ENCODE measurements at regions not wholly inside any gene's neighbourhood (a gene's known extent, or its start where the extent isn't known, plus 50 kb on each side); places are given as distances from the start of the nearest gene placed in this dataset.

DNA sequence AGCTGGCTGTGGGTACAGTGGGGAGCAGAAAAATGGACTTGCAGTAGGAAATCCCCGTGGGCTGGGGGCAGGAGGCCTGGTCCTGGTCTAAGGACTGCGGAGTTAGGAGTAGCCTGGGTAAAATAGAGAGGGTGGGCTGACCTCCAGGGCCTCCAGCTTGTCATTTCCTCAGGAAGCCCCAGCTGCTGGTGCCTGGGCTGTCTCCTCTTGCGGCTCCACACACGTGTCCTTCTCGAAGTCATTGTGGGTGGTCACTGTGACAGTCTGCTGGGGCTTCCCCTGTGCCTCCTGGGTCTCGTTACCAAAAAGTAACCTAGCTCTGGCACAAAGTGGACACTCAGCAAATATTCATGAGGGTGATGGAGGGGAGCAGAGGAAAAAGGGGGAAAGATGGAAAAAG lies 259.7 kb downstream of the FGF9 start (continued):
- TF ChIP-seq ZFX (IDR thresholded peaks at IDR 0.05): no peak
- no peak for TF ChIP-seq RAD21 (IDR thresholded peaks at IDR 0.05; ENCODE audit: low read depth)
- no peak for TF ChIP-seq SIN3A (IDR thresholded peaks at IDR 0.05; ENCODE audit: low read depth)
- no peak for TF ChIP-seq YY1 (IDR thresholded peaks at IDR 0.05; ENCODE audit: extremely low read depth, insufficient replicate concordance, low read depth, low read length)

DNA sequence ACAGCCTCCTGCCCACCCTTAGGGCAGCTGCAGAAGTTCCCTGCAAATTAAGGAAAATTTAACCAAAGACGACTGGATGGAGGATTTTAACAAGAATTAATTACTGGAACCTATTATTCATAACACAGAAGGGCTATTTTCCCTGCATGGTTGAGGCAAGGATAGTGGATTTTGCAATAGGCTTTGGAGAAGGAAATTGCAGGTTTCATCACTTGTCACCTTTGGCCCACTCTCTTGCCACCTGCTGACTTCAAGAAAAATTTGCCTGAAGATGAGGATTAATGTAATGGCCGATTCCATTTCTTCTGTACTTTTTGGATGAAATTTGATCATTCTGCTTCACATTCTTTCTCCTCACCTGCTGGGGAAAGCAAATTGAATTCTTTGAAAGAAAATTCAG lies 261.7 kb downstream of the FGF9 start:
- H3K27me3 ChIP-seq (ENCODE audit: insufficient read depth, low read length): no peaks in the 10 kb centered on the region
- POLR2A ChIA-PET: no interaction called here
- H3K4me1 ChIP-seq (ENCODE audit: control insufficient read depth in 1 of 2, insufficient read depth in 2 of 2, low read length in 2 of 2): no peaks in the 10 kb centered on the region
- H3K9me2 ChIP-seq (ENCODE audit: insufficient read depth): no peaks in the 10 kb centered on the region
- RAD21 ChIA-PET (ENCODE audit: low non-redundant PET in 1 of 2, low total read pairs in 2 of 2, uncharacterized antibody in 2 of 2, unreplicated experiment in 2 of 2): no interaction called here
- DNase-seq (ENCODE audit: low read depth, low spot score): no peak
- intact Hi-C loops (cut with micrococcal nuclease): no loop called here
- no peak overlapping the region for H2AFZ ChIP-seq (ENCODE audit: low read depth, low read length, poor library complexity, severe bottlenecking)
- no peak overlapping the region for H3K4me3 ChIP-seq (replicated peaks in 1 of 2; ENCODE audit: low read depth in 1 of 2, low read length in 2 of 2)
- H3K9ac ChIP-seq (ENCODE audit: low read length): no peak overlapping the region
- H4K20me1 ChIP-seq (ENCODE audit: insufficient read depth): no peaks in the 10 kb centered on the region
- no peaks in the 10 kb centered on the region for H3K79me2 ChIP-seq (ENCODE audit: insufficient read depth, low read length)
- H3K4me2 ChIP-seq (ENCODE audit: low read length): no peak overlapping the region
- CTCF ChIA-PET: no interaction called here
- no peak overlapping the region for H3K27ac ChIP-seq (ENCODE audit: low read depth, low read length)
- no TSS peak for BruUV-seq (replicated peaks)
- ATAC-seq: no peak
- no peaks in the 10 kb centered on the region for H3K9me3 ChIP-seq (ENCODE audit: control insufficient read depth in 1 of 2, insufficient read depth in 1 of 2, low read depth in 1 of 2, low read length in 2 of 2)
- no peaks in the 10 kb centered on the region for H3K36me3 ChIP-seq (ENCODE audit: control insufficient read depth in 1 of 2, insufficient read depth in 2 of 2, low read length in 2 of 2)
- TF ChIP-seq ELF1 (IDR thresholded peaks at IDR 0.05; ENCODE audit: borderline replicate concordance, low read depth) (no peak), CEBPB (IDR thresholded peaks at IDR 0.05; ENCODE audit: low read depth) (no peak), TCF7L2 (IDR thresholded peaks at IDR 0.05; ENCODE audit: borderline replicate concordance, extremely low read depth, insufficient read depth, insufficient read length) (no peak), EGR1 (IDR thresholded peaks at IDR 0.05; ENCODE audit: low read depth) (no peak), POLR2AphosphoS5 (IDR thresholded peaks at IDR 0.05; ENCODE audit: low read depth, low read length) (no peak), ZNF274 (IDR thresholded peaks at IDR 0.05; ENCODE audit: low read depth, low read length) (no peak), ZFX (IDR thresholded peaks at IDR 0.05) (no peak), SRF (IDR thresholded peaks at IDR 0.05; ENCODE audit: low read depth) (no peak), FOSL1 (IDR thresholded peaks at IDR 0.05; ENCODE audit: low read depth) (no peak), JUND (IDR thresholded peaks at IDR 0.05) (no peak), EZH2phosphoT487 (IDR thresholded peaks at IDR 0.05; ENCODE audit: borderline replicate concordance) (no peak), POLR2A (IDR thresholded peaks at IDR 0.05; ENCODE audit: borderline replicate concordance, extremely low read depth, insufficient read depth, insufficient read length) (no peak), CBX3 (IDR thresholded peaks at IDR 0.05; ENCODE audit: low read depth) (no peak)
- TF ChIP-seq, protein P1, sequence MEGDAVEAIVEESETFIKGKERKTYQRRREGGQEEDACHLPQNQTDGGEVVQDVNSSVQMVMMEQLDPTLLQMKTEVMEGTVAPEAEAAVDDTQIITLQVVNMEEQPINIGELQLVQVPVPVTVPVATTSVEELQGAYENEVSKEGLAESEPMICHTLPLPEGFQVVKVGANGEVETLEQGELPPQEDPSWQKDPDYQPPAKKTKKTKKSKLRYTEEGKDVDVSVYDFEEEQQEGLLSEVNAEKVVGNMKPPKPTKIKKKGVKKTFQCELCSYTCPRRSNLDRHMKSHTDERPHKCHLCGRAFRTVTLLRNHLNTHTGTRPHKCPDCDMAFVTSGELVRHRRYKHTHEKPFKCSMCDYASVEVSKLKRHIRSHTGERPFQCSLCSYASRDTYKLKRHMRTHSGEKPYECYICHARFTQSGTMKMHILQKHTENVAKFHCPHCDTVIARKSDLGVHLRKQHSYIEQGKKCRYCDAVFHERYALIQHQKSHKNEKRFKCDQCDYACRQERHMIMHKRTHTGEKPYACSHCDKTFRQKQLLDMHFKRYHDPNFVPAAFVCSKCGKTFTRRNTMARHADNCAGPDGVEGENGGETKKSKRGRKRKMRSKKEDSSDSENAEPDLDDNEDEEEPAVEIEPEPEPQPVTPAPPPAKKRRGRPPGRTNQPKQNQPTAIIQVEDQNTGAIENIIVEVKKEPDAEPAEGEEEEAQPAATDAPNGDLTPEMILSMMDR (IDR thresholded peaks at IDR 0.05 in 2 of 3, conservative IDR thresholded peaks at IDR 0.05 in 1 of 3; ENCODE audit: borderline replicate concordance in 1 of 3, insufficient read depth in 1 of 3, low read depth in 2 of 3, low read length in 2 of 3): no peak
- TF ChIP-seq, protein P2, sequence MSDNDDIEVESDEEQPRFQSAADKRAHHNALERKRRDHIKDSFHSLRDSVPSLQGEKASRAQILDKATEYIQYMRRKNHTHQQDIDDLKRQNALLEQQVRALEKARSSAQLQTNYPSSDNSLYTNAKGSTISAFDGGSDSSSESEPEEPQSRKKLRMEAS (IDR thresholded peaks at IDR 0.05): no peak
- TF ChIP-seq, protein P3, sequence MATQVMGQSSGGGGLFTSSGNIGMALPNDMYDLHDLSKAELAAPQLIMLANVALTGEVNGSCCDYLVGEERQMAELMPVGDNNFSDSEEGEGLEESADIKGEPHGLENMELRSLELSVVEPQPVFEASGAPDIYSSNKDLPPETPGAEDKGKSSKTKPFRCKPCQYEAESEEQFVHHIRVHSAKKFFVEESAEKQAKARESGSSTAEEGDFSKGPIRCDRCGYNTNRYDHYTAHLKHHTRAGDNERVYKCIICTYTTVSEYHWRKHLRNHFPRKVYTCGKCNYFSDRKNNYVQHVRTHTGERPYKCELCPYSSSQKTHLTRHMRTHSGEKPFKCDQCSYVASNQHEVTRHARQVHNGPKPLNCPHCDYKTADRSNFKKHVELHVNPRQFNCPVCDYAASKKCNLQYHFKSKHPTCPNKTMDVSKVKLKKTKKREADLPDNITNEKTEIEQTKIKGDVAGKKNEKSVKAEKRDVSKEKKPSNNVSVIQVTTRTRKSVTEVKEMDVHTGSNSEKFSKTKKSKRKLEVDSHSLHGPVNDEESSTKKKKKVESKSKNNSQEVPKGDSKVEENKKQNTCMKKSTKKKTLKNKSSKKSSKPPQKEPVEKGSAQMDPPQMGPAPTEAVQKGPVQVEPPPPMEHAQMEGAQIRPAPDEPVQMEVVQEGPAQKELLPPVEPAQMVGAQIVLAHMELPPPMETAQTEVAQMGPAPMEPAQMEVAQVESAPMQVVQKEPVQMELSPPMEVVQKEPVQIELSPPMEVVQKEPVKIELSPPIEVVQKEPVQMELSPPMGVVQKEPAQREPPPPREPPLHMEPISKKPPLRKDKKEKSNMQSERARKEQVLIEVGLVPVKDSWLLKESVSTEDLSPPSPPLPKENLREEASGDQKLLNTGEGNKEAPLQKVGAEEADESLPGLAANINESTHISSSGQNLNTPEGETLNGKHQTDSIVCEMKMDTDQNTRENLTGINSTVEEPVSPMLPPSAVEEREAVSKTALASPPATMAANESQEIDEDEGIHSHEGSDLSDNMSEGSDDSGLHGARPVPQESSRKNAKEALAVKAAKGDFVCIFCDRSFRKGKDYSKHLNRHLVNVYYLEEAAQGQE (IDR thresholded peaks at IDR 0.05; ENCODE audit: low read depth): no peak
- TF ChIP-seq, protein P4, sequence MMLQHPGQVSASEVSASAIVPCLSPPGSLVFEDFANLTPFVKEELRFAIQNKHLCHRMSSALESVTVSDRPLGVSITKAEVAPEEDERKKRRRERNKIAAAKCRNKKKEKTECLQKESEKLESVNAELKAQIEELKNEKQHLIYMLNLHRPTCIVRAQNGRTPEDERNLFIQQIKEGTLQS (IDR thresholded peaks at IDR 0.05): no peak
- TF ChIP-seq, protein P5, sequence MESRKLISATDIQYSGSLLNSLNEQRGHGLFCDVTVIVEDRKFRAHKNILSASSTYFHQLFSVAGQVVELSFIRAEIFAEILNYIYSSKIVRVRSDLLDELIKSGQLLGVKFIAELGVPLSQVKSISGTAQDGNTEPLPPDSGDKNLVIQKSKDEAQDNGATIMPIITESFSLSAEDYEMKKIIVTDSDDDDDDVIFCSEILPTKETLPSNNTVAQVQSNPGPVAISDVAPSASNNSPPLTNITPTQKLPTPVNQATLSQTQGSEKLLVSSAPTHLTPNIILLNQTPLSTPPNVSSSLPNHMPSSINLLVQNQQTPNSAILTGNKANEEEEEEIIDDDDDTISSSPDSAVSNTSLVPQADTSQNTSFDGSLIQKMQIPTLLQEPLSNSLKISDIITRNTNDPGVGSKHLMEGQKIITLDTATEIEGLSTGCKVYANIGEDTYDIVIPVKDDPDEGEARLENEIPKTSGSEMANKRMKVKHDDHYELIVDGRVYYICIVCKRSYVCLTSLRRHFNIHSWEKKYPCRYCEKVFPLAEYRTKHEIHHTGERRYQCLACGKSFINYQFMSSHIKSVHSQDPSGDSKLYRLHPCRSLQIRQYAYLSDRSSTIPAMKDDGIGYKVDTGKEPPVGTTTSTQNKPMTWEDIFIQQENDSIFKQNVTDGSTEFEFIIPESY (IDR thresholded peaks at IDR 0.05; ENCODE audit: extremely low read depth, insufficient replicate concordance, low read length): no peak

Measured in HCT116 (cell line).